ENCODE measurements at regions not wholly inside any gene's neighbourhood (a gene's known extent, or its start where the extent isn't known, plus 50 kb on each side); places are given as distances from the start of the nearest gene placed in this dataset.

DNA sequence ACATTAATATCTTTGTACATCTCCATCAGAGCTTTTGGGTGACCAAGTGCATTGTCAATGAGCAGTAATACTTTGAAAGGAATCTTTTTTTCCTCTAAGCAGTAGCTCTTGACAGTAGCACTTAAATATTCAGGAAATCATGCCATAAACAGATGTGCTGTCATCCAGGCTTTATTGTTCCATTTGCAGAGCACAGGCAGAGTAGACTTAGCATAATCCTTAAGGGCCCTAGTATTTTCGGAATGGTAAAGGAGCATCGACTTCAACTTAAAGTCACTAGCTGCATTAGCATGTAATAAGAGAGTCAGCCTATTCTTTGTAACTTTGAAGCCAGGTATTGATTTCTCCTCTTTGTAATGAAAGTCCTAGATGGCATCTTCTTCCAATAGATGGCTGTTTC lies 121.8 kb upstream of the CWC22 start:
- TF ChIP-seq POLR2AphosphoS5 (IDR thresholded peaks at IDR 0.05; ENCODE audit: low read depth, low read length) (no peak), FOXP2 (optimal IDR thresholded peaks at IDR 0.05; ENCODE audit: borderline replicate concordance, extremely low read depth, extremely low read length, insufficient read depth) (no peak), TAF1 (IDR thresholded peaks at IDR 0.05; ENCODE audit: borderline replicate concordance, insufficient read depth, low read length) (no peak), SIN3A (IDR thresholded peaks at IDR 0.05; ENCODE audit: borderline replicate concordance, insufficient read depth, low read length) (no peak)
- TF ChIP-seq, protein P1, sequence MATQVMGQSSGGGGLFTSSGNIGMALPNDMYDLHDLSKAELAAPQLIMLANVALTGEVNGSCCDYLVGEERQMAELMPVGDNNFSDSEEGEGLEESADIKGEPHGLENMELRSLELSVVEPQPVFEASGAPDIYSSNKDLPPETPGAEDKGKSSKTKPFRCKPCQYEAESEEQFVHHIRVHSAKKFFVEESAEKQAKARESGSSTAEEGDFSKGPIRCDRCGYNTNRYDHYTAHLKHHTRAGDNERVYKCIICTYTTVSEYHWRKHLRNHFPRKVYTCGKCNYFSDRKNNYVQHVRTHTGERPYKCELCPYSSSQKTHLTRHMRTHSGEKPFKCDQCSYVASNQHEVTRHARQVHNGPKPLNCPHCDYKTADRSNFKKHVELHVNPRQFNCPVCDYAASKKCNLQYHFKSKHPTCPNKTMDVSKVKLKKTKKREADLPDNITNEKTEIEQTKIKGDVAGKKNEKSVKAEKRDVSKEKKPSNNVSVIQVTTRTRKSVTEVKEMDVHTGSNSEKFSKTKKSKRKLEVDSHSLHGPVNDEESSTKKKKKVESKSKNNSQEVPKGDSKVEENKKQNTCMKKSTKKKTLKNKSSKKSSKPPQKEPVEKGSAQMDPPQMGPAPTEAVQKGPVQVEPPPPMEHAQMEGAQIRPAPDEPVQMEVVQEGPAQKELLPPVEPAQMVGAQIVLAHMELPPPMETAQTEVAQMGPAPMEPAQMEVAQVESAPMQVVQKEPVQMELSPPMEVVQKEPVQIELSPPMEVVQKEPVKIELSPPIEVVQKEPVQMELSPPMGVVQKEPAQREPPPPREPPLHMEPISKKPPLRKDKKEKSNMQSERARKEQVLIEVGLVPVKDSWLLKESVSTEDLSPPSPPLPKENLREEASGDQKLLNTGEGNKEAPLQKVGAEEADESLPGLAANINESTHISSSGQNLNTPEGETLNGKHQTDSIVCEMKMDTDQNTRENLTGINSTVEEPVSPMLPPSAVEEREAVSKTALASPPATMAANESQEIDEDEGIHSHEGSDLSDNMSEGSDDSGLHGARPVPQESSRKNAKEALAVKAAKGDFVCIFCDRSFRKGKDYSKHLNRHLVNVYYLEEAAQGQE (IDR thresholded peaks at IDR 0.05; ENCODE audit: insufficient read depth in 1 of 2, low read depth in 2 of 2, low read length in 2 of 2), result no peak

- TF ChIP-seq, protein P1 (IDR thresholded peaks at IDR 0.05; ENCODE audit: insufficient read depth in 1 of 2, low read depth in 2 of 2, low read length in 2 of 2), result no peak
Observed at GRCh38 chr2:180125245-180125962, 118.3 kb upstream of the CWC22 start.

DNA sequence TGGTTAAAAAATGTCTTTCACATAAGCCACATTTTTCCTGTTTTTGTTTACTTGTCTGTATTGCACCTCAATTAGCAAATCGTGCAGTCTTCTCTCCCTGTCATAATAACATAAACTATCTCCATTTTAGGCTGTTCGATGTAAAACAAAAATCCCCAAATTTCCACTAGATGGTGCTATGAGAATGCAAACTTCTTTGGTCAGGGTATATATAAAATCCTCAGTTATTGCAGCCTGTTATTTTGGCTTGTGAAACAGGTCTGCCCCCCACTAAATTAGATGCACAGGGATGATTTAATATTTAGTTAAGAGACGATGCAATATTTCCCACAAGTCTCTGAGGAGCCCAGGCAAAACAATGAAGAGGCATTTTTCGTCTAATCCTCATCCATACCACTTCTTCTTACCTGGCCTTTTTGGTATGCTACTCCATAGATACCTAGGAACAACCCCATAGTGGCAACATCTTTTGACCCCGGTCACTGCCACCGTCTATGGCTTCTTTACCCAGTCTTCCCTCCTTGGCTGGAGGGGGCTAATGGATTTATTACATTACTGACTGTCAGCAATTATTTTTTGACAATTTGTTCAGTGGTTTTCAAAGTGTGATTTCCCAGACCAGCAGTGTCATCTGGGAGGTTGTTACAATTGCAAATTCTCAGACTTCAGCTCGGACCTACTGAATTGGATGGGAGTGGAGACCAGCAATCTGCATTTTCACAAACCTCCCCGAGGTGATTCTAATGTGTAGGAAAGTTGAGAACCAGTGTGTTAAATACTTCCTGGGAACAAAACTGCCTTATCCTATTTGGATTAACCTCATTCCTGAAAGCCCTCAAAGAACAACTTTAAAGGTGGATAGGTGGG lies 117.4 kb upstream of the CWC22 start:
- TF ChIP-seq POLR2AphosphoS5 (IDR thresholded peaks at IDR 0.05; ENCODE audit: low read depth, low read length), result no peak
- no peak for TF ChIP-seq SIN3A (IDR thresholded peaks at IDR 0.05; ENCODE audit: borderline replicate concordance, insufficient read depth, low read length)
- no peak for TF ChIP-seq FOXP2 (optimal IDR thresholded peaks at IDR 0.05; ENCODE audit: borderline replicate concordance, extremely low read depth, extremely low read length, insufficient read depth)
- TF ChIP-seq, protein P1 (IDR thresholded peaks at IDR 0.05; ENCODE audit: insufficient read depth in 1 of 2, low read depth in 2 of 2, low read length in 2 of 2), result no peak
- TF ChIP-seq TAF1 (IDR thresholded peaks at IDR 0.05; ENCODE audit: borderline replicate concordance, insufficient read depth, low read length), result no peak

GRCh38 chr2:180122874-180123273 lies 115.8 kb upstream of the CWC22 start:
- TF ChIP-seq TAF1 (IDR thresholded peaks at IDR 0.05; ENCODE audit: borderline replicate concordance, insufficient read depth, low read length), result no peak
- no peak for TF ChIP-seq POLR2AphosphoS5 (IDR thresholded peaks at IDR 0.05; ENCODE audit: low read depth, low read length)
- no peak for TF ChIP-seq SIN3A (IDR thresholded peaks at IDR 0.05; ENCODE audit: borderline replicate concordance, insufficient read depth, low read length)
- TF ChIP-seq, protein P1 (IDR thresholded peaks at IDR 0.05; ENCODE audit: insufficient read depth in 1 of 2, low read depth in 2 of 2, low read length in 2 of 2), result no peak
- no peak for TF ChIP-seq FOXP2 (optimal IDR thresholded peaks at IDR 0.05; ENCODE audit: borderline replicate concordance, extremely low read depth, extremely low read length, insufficient read depth)
